ENCODE measurements at regions not wholly inside any gene's neighbourhood (a gene's known extent, or its start where the extent isn't known, plus 50 kb on each side); places are given as distances from the start of the nearest gene placed in this dataset.

- TF ChIP-seq, protein P1, sequence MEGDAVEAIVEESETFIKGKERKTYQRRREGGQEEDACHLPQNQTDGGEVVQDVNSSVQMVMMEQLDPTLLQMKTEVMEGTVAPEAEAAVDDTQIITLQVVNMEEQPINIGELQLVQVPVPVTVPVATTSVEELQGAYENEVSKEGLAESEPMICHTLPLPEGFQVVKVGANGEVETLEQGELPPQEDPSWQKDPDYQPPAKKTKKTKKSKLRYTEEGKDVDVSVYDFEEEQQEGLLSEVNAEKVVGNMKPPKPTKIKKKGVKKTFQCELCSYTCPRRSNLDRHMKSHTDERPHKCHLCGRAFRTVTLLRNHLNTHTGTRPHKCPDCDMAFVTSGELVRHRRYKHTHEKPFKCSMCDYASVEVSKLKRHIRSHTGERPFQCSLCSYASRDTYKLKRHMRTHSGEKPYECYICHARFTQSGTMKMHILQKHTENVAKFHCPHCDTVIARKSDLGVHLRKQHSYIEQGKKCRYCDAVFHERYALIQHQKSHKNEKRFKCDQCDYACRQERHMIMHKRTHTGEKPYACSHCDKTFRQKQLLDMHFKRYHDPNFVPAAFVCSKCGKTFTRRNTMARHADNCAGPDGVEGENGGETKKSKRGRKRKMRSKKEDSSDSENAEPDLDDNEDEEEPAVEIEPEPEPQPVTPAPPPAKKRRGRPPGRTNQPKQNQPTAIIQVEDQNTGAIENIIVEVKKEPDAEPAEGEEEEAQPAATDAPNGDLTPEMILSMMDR (conservative IDR thresholded peaks at IDR 0.05; ENCODE audit: low read depth, low read length): no peak
- no peak for TF ChIP-seq EZH2 (IDR thresholded peaks at IDR 0.05; ENCODE audit: borderline replicate concordance, low read depth, low read length, poor library complexity, severe bottlenecking)
These were observed 88.3 kb upstream of the PRDM9 start for GRCh38 chr5:23419115-23419514.
